ENCODE measurements at regions not wholly inside any gene's neighbourhood (a gene's known extent, or its start where the extent isn't known, plus 50 kb on each side); places are given as distances from the start of the nearest gene placed in this dataset.

- TF ChIP-seq HDGF (IDR thresholded peaks at IDR 0.05; ENCODE audit: borderline replicate concordance) (no peak), ELF4 (IDR thresholded peaks at IDR 0.05) (no peak), FOXM1 (IDR thresholded peaks at IDR 0.05; ENCODE audit: borderline replicate concordance) (no peak), SP1 (IDR thresholded peaks at IDR 0.05) (no peak), FOXK2 (IDR thresholded peaks at IDR 0.05) (no peak), NFRKB (IDR thresholded peaks at IDR 0.05) (no peak), L3MBTL2 (conservative IDR thresholded peaks at IDR 0.05) (no peak), TARDBP (IDR thresholded peaks at IDR 0.05) (no peak), PKNOX1 (IDR thresholded peaks at IDR 0.05) (no peak)
These were observed 306.2 kb upstream of the FSTL5 start for GRCh38 chr4:162469977-162470376.
